Left colon (tissue), 2 donors: ENCODE measurements at regions not wholly inside any gene's neighbourhood (a gene's known extent, or its start where the extent isn't known, plus 50 kb on each side); places are given as distances from the start of the nearest gene placed in this dataset.

ENCODE experiments used
- ATAC-seq: fragments of 200-7000 bp; cut with Tn5 transposase; one replicate; pipeline ENCODE4 v1.9.1; 2020; ENCODE audit warnings: mild to moderate bottlenecking, moderate library complexity
- DNase-seq, 2 donors: peaks; one replicate each; pipeline ENCODE4 v3.0.0-alpha.2; 2020
- intact Hi-C, 2 donors: fragments of 100-400 bp; cut with DNase I in 1 of 2; cut with micrococcal nuclease in 1 of 2; formaldehyde crosslinking; loops; one replicate each; pipeline versions ENCODE4 v1.11.2 to v1.14.0; 2022; cut with DNase I, micrococcal nuclease
- donor health status: DM: no; HTN: no; CAD: no.
- donor health status: DM: yes; HTN: yes; CAD: no.

DNA sequence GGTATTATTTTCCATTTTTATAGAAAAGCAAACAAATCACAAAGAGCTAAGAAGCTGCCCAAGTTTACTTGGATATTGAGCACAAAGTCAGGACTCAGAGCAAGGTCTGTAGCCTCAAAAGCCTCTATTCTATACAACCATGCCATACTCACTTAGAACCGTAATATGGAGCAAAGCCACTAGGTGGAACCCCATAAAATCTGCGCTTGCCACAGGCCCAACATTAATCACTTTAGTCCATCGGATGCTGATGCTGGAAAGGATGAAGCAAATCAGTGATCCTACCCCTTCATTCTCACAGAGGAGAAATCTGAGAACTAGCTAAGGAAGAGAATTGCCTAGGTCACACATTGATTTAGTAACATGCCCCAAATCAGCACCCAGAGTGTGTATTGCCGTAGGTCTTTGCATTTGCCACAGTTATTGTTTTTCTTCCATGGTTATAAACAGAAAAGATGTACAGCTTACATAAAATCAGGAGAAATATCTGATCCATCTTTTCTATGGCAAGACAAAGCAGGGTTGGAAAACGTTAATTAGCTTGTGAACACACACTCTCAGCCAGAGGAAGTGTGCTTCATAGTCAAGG lies 56.7 kb upstream of the RAB38 start:
- no peak for DNase-seq
- intact Hi-C loops = loop anchor here in 1 of 2 donors (5.0 kb wide), 1 partner anchor 310 kb away; no protein-coding TSS in a partner anchor
- ATAC-seq = peak; percentile 75

DNA sequence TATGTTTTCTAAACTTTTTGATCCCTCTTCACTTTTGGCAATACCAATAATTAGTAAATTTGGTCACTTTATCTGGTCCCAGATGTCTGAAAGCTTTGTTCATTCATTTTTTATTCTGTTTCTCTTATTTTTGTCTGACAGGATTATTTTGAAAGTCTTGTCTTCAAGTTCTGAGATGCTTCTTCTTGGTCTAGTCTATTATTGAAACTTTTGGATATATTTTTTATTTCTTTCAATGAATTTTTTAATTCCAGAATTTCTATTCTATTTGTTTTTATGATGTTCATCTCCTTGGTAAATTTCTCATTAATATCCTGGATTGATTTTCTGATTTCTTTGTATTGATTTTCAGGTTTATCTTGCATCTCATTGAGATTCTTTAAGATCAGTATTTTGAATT lies 54.1 kb upstream of the RAB38 start:
- intact Hi-C loops = no loop called here
- no peak for DNase-seq
- no peak for ATAC-seq
